Fibroblast of pulmonary artery (primary cell): ENCODE measurements at regions not wholly inside any gene's neighbourhood (a gene's known extent, or its start where the extent isn't known, plus 50 kb on each side); places are given as distances from the start of the nearest gene placed in this dataset.

Experiments
- DNase-seq: peaks from one replicate; pipeline ENCODE4 v3.0.0-alpha.2; 2010; ENCODE audit warnings: low read depth
- H3K4me3 ChIP-seq: replicated peaks from 2 replicates; pipeline ENCODE4 v1.5.1; 2011; ENCODE audit warnings: low read depth, mild to moderate bottlenecking, control low read depth, low read length, moderate library complexity
- TF ChIP-seq, protein P1 (sequence below): IDR thresholded peaks from 2 replicates; pipeline ENCODE4 v1.5.1; 2011; ENCODE audit warnings: mild to moderate bottlenecking, control low read depth, low read length, inconsistent platforms; ENCODE audit errors: missing control alignments

GRCh38 chr4:137825505-137825904, 293.2 kb upstream of the PCDH18 start:
- no peak overlapping the region for H3K4me3 ChIP-seq
- DNase-seq = no peak
- TF ChIP-seq, protein P1, sequence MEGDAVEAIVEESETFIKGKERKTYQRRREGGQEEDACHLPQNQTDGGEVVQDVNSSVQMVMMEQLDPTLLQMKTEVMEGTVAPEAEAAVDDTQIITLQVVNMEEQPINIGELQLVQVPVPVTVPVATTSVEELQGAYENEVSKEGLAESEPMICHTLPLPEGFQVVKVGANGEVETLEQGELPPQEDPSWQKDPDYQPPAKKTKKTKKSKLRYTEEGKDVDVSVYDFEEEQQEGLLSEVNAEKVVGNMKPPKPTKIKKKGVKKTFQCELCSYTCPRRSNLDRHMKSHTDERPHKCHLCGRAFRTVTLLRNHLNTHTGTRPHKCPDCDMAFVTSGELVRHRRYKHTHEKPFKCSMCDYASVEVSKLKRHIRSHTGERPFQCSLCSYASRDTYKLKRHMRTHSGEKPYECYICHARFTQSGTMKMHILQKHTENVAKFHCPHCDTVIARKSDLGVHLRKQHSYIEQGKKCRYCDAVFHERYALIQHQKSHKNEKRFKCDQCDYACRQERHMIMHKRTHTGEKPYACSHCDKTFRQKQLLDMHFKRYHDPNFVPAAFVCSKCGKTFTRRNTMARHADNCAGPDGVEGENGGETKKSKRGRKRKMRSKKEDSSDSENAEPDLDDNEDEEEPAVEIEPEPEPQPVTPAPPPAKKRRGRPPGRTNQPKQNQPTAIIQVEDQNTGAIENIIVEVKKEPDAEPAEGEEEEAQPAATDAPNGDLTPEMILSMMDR = no peak

DNA sequence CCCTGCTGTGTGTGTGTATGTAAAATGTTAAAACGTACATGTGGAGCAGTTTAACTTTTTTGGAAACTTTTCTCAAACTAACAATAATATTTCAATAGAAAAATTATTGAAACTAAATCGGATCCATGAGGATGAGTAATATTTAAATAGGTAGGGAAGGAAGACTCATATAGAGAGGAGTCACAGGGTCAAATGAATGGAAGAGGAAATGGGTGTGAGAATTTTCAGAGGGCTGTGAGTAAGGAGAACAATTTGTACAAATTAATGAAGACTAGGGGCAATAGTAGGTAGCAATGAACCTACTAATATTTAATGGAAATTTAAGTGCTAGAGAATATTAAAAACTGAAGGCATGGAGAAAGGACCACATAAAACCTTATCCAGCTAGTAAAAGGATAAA, 290.7 kb upstream of the PCDH18 start:
- no peak overlapping the region for H3K4me3 ChIP-seq
- no peak for DNase-seq
- TF ChIP-seq, protein P1 = no peak

DNA sequence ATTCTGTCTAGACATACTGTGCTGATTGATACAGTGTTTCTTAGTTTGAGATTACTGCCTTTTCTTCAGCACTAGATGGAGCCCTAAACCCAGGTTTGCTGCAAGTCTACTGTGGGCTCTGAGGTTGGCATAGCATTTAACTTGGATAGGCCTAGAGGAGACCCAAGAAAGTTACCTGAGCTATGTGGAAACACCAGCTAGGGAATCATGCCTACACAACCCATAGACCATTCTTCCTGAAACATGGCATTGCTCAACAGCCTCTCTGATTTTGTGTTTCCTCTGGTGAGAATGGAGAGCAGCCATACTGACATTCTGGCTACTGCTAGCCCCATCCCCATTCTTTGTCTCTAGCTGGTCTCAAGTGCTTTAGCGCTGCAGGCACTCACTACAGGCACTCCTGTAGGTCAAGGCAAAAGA, 287.7 kb upstream of the PCDH18 start:
- TF ChIP-seq, protein P1 = peak; percentile 84
- no peak overlapping the region for H3K4me3 ChIP-seq
- DNase-seq = peak; percentile 79

DNA sequence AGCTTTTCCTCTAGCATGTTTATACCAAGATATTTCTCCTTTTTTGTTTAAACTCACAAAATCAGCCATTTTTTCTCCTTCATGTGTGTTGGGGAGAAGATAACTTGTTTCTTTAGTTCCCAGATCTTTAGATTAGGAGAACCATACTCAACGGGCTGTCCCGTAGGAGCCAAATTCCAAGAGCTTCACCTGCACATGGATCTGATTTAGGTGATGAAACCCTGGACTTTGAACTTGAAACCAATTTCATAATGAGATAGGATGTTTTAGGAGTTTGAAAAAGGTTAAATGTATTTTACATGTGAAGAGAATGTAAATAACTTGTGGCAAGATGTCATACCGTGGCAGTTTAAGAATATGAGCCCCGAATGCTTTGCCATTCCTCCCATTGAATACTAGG, 280.0 kb upstream of the PCDH18 start:
- no peak overlapping the region for H3K4me3 ChIP-seq
- DNase-seq = no peak
- TF ChIP-seq, protein P1 = no peak

GRCh38 chr4:137806420-137806819, 274.1 kb upstream of the PCDH18 start:
- no peak overlapping the region for H3K4me3 ChIP-seq
- TF ChIP-seq, protein P1 = no peak
- no peak for DNase-seq

DNA sequence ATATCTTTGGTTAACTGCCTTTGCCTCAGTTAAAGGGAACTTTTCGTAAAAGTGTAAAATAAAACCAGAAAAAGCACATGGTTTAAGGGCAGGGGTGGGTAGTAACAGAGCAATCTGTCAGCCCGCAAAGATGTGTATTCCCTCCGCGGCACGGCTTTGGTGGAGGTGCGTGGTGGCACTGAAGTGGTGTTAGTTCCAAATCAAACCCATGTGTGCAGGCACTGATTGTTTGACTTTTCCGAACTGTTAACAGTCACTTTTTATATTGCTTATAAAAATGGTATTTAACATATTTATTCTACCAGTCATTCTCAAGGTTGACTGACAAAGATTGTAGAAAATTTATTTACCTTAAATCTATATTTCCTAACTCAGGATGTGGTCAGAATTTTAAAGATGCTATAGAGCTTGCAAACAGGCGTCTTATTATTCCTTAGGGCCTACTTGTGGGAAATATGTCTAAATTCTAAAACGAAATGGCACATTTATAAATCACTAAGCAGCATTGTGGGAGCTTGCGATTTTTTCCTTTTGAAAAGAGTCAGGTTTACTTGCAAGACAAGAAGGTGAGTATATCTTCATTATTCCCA, 272.7 kb upstream of the PCDH18 start:
- no peak for DNase-seq
- no peak overlapping the region for H3K4me3 ChIP-seq
- TF ChIP-seq, protein P1 = no peak

- TF ChIP-seq, protein P1 = no peak
- no peak for DNase-seq
- H3K4me3 ChIP-seq = no peak overlapping the region
These were observed 268.6 kb upstream of the PCDH18 start for GRCh38 chr4:137800861-137801260.
